ENCODE measurements at regions not wholly inside any gene's neighbourhood (a gene's known extent, or its start where the extent isn't known, plus 50 kb on each side); places are given as distances from the start of the nearest gene placed in this dataset.

DNA sequence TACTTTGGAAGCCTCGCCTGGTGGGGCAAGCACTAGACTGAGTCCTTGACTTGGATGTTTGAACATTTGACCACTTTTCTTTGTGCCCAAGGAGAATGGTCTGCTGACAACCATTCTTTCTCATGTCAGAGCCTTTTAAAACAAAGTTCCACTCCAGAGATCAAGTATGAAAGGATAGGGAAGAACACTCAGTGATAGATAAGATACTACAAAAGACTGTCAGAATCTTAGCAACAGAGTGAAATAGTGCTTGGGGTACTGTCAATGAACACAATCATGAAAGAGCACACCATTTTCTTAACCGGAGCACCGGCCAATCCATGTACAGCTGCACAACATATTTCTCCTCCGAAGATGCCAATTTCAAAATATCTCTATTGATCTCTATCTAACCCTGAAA, 82.8 kb upstream of the ADO start:
- Histone ChIP-seq H3K4me1 (ENCODE audit: control insufficient read depth, insufficient read depth, low read length) (no peaks in the 10 kb centered on the region), H3K27me3 (ENCODE audit: control insufficient read depth, insufficient read depth, low read length) (peaks cover 4% of the 10 kb centered on the region), H3K4me2 (ENCODE audit: low read length) (no peak overlapping the region), H3K4me3 (ENCODE audit: low read length) (no peak overlapping the region), H3K36me3 (ENCODE audit: insufficient read depth, low read length) (no peaks in the 10 kb centered on the region), H3K9ac (ENCODE audit: low read depth, low read length) (no peak overlapping the region), H3K9me3 (replicated peaks; ENCODE audit: low read length) (no peaks in the 10 kb centered on the region)

DNA sequence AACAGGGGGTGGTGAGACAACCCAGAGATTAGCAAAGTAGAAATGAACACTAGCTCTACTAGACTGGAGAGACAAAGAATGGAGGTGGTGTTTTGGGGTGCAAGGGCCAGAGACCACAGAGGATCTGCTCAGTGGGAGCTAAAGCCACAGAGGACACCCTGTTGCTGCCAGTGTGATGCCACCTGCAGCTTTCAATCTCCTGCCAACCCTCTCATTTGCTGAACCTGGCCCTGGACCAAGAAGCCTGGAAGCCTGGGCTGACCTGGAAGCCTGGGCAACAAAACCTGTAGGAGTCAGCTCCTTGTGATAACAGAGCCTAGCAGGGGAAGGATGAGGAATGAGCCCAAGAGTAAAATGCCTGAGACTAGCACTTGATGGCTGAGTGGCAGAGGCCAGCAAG, 81.1 kb upstream of the ADO start:
- Histone ChIP-seq H3K9me3 (replicated peaks; ENCODE audit: low read length) (no peaks in the 10 kb centered on the region), H3K9ac (ENCODE audit: low read depth, low read length) (no peak overlapping the region), H3K4me2 (ENCODE audit: low read length) (no peak overlapping the region), H3K4me1 (ENCODE audit: control insufficient read depth, insufficient read depth, low read length) (no peaks in the 10 kb centered on the region), H3K4me3 (ENCODE audit: low read length) (no peak overlapping the region), H3K27me3 (ENCODE audit: control insufficient read depth, insufficient read depth, low read length) (peaks cover 4% of the 10 kb centered on the region), H3K36me3 (ENCODE audit: insufficient read depth, low read length) (no peaks in the 10 kb centered on the region)

DNA sequence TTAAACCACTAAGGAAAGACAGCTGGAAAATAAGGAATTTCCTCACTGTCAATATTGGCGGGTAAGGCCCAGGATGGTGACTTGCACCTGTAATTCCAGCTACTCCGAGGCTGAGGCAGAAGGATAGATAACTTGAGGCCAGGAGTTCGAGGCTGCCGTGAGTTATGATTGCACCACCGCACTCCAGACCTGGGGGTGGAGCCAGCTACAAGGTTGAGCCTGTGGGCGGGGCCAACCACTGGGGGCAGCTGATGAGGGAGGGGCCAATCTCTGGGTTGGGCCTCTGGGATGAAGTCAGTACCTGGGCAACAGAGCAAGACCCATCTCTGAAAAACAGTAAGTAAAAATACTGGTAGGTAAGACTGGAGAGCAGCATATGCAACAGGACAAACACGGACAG, 80.1 kb upstream of the ADO start:
- H3K4me3 ChIP-seq (ENCODE audit: low read length) = no peak overlapping the region
- H3K9me3 ChIP-seq (replicated peaks; ENCODE audit: low read length) = no peaks in the 10 kb centered on the region
- no peak overlapping the region for H3K9ac ChIP-seq (ENCODE audit: low read depth, low read length)
- no peak overlapping the region for H3K4me2 ChIP-seq (ENCODE audit: low read length)
- H3K27me3 ChIP-seq (ENCODE audit: control insufficient read depth, insufficient read depth, low read length) = peaks cover 2% of the 10 kb centered on the region
- no peaks in the 10 kb centered on the region for H3K36me3 ChIP-seq (ENCODE audit: insufficient read depth, low read length)
- H3K4me1 ChIP-seq (ENCODE audit: control insufficient read depth, insufficient read depth, low read length) = no peaks in the 10 kb centered on the region

DNA sequence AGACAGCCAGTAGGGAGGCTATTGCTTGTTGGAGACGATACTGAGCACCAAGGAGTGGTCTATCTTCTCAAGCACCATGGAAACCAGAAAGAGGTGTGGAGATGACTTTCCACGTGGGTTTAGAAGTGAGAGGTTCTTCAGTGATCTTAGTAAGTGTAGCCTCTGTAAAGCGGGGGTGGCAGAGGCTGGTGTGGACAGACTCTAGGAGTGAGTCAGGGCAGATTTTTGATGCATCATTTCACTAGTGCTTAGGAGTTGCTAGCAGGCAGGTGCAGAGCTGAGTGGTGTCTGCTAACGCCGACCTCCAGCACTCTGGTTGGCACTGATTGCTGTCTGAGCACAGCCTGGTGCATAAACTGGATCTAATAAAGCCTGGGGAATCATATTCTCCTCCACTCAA, 78.4 kb upstream of the ADO start:
- Histone ChIP-seq H3K27me3 (ENCODE audit: control insufficient read depth, insufficient read depth, low read length) (no peaks in the 10 kb centered on the region), H3K4me3 (ENCODE audit: low read length) (no peak overlapping the region), H3K9me3 (replicated peaks; ENCODE audit: low read length) (no peaks in the 10 kb centered on the region), H3K4me2 (ENCODE audit: low read length) (no peak overlapping the region), H3K9ac (ENCODE audit: low read depth, low read length) (no peak overlapping the region), H3K36me3 (ENCODE audit: insufficient read depth, low read length) (no peaks in the 10 kb centered on the region), H3K4me1 (ENCODE audit: control insufficient read depth, insufficient read depth, low read length) (no peaks in the 10 kb centered on the region)

DNA sequence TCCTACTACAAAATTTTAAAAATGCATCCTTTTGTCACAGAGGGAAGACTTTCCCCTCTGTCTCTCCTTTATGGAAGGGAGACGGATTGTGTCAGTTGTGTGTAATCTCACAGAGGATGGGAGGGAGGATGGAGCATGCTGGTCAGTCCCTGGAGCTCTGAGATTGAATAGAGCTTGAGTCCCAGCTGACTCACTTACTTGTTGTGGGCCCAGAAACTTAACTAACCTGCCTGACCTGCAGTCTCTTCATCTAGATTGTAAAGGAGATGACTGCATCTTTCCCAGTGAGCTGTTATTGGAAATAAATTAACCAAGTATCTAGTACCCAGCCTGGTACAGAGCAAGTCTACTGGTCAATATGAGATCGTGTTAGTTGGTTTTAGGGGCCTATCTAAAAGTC, 77.9 kb upstream of the ADO start:
- H3K27me3 ChIP-seq (ENCODE audit: control insufficient read depth, insufficient read depth, low read length) = no peaks in the 10 kb centered on the region
- H3K9me3 ChIP-seq (replicated peaks; ENCODE audit: low read length) = no peaks in the 10 kb centered on the region
- H3K4me3 ChIP-seq (ENCODE audit: low read length) = no peak overlapping the region
- H3K4me2 ChIP-seq (ENCODE audit: low read length) = no peak overlapping the region
- H3K36me3 ChIP-seq (ENCODE audit: insufficient read depth, low read length) = no peaks in the 10 kb centered on the region
- H3K9ac ChIP-seq (ENCODE audit: low read depth, low read length) = no peak overlapping the region
- H3K4me1 ChIP-seq (ENCODE audit: control insufficient read depth, insufficient read depth, low read length) = no peaks in the 10 kb centered on the region

DNA sequence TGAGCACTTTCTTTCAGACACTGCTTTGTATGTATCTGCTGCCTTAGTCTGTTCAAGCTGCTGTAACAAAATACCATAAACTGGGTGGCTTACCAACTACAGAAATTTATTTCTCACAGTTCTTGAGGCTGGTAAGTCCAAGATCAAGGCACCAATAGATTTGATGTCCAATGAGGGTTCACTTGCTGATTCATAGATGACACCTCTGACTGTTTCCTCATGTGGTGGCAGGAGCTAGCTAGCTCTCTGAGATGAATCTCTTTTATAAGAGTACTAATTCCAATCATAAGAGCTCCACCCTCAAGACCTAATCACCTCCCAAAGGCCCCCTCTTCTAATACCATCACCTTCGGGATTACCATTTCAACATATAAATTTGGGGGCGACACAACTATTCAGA, 76.6 kb upstream of the ADO start:
- no peaks in the 10 kb centered on the region for H3K9me3 ChIP-seq (replicated peaks; ENCODE audit: low read length)
- no peak overlapping the region for H3K4me3 ChIP-seq (ENCODE audit: low read length)
- H3K36me3 ChIP-seq (ENCODE audit: insufficient read depth, low read length) = no peaks in the 10 kb centered on the region
- H3K4me1 ChIP-seq (ENCODE audit: control insufficient read depth, insufficient read depth, low read length) = peaks cover 4% of the 10 kb centered on the region
- no peak overlapping the region for H3K4me2 ChIP-seq (ENCODE audit: low read length)
- H3K27me3 ChIP-seq (ENCODE audit: control insufficient read depth, insufficient read depth, low read length) = no peaks in the 10 kb centered on the region
- H3K9ac ChIP-seq (ENCODE audit: low read depth, low read length) = no peak overlapping the region

DNA sequence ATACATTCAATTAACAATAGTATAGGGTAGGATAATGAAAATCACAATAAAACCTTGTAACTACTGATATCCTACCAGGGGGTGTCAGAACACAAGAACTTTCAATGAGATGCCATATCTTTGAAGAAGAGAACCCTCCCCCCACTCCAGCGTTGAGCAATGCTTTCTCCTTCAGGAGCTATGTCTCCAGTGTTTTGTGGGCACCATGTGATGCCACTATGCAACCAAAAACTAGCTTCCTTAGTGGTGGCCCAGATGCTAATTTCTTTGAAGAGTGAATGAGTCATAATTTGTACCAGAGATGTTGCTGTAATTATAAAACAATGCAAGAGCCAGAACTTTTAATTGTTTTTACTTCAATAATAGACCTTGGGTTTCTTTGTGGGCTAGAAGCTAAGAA, 76.0 kb upstream of the ADO start:
- Histone ChIP-seq H3K9me3 (replicated peaks; ENCODE audit: low read length) (no peaks in the 10 kb centered on the region), H3K27me3 (ENCODE audit: control insufficient read depth, insufficient read depth, low read length) (no peaks in the 10 kb centered on the region), H3K4me2 (ENCODE audit: low read length) (no peak overlapping the region)

DNA sequence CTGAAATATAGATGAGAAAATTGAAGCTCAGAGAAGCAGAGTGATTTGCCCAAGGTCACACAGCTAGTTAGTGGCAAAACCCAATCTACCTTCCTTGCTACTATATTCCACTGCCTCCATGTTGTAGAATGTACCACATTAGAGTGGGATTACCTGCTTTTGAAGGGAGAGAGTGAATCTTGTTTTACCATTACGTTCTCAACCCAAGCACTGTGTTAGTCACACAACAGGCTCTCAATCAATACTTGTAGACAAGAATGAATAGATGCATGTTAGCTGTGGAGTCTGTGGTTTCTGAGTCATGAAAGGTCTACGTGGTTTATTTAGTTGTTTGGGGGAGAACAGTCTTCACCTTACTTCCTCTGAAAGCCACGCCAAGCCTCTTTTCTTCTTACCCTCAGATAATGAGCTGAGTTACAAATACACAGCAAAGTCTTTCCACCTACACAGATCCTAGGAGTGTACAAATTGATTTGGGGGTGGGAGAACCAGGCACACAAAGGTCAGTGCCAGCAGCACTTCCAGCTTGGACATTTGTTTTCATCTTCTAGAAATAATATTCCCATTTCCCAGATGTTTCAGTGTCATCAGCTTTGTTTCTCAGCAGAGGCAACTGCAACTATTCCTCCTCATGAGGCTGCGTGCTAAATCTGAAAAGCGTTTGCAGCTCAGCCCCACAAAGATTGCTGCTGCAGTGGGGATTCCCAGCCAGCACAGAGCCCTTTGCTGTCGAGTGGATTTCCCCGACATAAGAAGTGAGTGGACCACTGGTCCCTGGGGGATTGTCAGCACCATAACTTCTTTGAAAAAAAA, 71.5 kb upstream of the ADO start:
- H3K9ac ChIP-seq (ENCODE audit: low read depth, low read length) = no peak overlapping the region
- H3K27me3 ChIP-seq (ENCODE audit: control insufficient read depth, insufficient read depth, low read length) = no peaks in the 10 kb centered on the region
- H3K9me3 ChIP-seq (replicated peaks; ENCODE audit: low read length) = no peaks in the 10 kb centered on the region
- H3K4me1 ChIP-seq (ENCODE audit: control insufficient read depth, insufficient read depth, low read length) = peaks cover 26% of the 10 kb centered on the region
- no peak overlapping the region for H3K4me3 ChIP-seq (ENCODE audit: low read length)
- H3K36me3 ChIP-seq (ENCODE audit: insufficient read depth, low read length) = no peaks in the 10 kb centered on the region
- peak overlapping the region; percentile 22 for H3K4me2 ChIP-seq (ENCODE audit: low read length)

More for the DNA sequence above, 76.0 kb upstream of the ADO start:
- Histone ChIP-seq H3K4me1 (ENCODE audit: control insufficient read depth, insufficient read depth, low read length) (peaks cover 9% of the 10 kb centered on the region), H3K9ac (ENCODE audit: low read depth, low read length) (no peak overlapping the region), H3K36me3 (ENCODE audit: insufficient read depth, low read length) (no peaks in the 10 kb centered on the region), H3K4me3 (ENCODE audit: low read length) (no peak overlapping the region)

DNA sequence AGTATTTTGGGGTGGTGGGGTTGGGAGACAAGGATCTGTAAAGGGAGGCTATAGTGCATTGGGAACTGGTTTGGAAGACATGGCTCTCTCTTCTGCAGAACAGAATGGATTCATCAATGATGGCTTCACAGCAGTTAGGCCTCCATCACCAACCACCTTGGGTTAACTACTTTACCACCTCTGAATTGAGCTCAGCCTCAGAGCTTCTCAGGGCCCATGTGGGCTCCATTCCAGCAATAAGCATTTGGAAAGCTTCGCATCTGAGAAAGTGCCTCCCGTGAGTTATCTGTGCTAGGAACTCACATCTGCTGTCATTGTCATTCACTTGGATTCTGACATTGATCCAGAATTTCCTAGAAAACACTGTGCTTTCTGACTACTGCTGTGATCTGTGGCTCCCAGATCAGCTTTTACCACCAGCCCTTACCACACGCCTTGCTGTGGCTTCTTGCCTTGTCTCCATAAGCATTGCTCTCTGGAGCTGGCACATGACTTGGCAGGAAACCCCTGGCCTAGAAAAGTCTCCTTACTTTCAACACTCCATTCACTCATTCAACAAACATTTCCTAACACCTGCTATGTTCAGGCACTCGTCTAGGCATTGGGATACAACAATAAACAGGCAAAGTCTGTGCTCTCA, 70.7 kb upstream of the ADO start:
- Histone ChIP-seq H3K9me3 (replicated peaks; ENCODE audit: low read length) (no peaks in the 10 kb centered on the region), H3K9ac (ENCODE audit: low read depth, low read length) (no peak overlapping the region), H3K4me3 (ENCODE audit: low read length) (no peak overlapping the region), H3K4me2 (ENCODE audit: low read length) (no peak overlapping the region), H3K36me3 (ENCODE audit: insufficient read depth, low read length) (no peaks in the 10 kb centered on the region), H3K27me3 (ENCODE audit: control insufficient read depth, insufficient read depth, low read length) (no peaks in the 10 kb centered on the region), H3K4me1 (ENCODE audit: control insufficient read depth, insufficient read depth, low read length) (peaks cover 30% of the 10 kb centered on the region)

DNA sequence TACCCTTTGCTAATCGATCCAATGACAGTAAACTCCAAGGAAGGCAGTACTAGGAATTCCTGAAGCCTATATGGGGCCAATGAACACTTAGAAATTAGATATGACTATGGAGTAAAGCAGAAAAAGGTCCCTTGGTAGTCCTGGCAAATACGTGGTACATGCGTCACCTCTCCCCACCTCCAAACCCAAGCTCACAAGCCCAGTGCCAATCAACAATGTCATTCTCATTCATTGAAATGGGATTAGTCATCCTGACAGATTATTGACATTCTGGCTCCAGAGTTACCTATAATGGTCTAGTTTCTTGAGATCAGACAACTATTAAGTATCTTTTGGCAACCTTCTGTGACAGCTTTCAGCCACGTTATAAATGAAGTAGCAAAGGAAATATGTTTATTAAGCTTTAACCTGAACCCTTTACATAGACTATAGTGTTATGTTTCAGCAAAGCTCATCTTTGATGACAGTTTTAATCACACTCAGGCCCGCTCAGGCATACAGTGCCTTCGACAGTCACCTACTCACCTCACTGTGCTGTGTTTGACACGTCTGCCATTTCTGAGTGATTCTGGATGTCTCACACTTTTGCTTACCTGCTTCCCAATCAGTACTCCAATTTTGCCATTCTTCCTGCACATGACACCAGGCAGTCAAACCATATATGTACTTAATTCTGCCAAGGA, 69.6 kb upstream of the ADO start:
- H3K9ac ChIP-seq (ENCODE audit: low read depth, low read length) = no peak overlapping the region
- no peaks in the 10 kb centered on the region for H3K9me3 ChIP-seq (replicated peaks; ENCODE audit: low read length)
- no peak overlapping the region for H3K4me2 ChIP-seq (ENCODE audit: low read length)
- peaks cover 37% of the 10 kb centered on the region for H3K4me1 ChIP-seq (ENCODE audit: control insufficient read depth, insufficient read depth, low read length)
- no peak overlapping the region for H3K4me3 ChIP-seq (ENCODE audit: low read length)
- H3K36me3 ChIP-seq (ENCODE audit: insufficient read depth, low read length) = no peaks in the 10 kb centered on the region
- H3K27me3 ChIP-seq (ENCODE audit: control insufficient read depth, insufficient read depth, low read length) = no peaks in the 10 kb centered on the region

DNA sequence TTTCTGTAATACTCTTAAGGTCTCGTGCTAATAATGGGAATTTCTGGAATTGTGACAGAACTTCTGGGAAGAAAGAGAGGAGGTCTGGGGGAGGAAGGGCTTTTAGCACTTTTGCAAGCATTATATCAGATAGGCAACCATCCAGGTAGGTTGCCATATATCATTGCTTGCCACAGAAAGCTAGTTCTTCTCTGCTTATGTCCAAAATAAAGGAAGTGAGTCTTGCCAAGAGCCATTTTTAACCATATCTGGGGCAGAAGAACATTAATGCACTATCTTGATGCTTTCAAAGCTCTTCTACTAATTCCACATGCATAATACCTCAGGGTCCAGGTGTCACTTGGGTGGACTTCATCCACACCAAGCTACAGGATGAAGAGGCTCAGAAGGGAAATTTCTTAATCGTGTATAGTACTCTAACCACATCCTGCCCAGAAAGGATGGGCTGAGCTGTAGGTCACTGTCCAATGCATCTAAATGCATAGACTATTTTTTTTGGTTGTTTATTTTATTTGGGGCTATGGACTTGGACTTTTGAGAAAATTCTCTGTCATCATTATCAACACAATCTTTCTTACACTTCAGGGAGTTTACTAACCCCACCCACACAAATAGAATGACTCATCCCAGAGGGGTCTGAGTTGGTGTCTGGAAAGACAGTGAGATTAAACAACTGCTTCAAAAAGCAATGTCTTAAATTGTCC, 68.9 kb upstream of the ADO start:
- Histone ChIP-seq H3K9ac (ENCODE audit: low read depth, low read length) (no peak overlapping the region), H3K27me3 (ENCODE audit: control insufficient read depth, insufficient read depth, low read length) (no peaks in the 10 kb centered on the region), H3K9me3 (replicated peaks; ENCODE audit: low read length) (no peaks in the 10 kb centered on the region), H3K36me3 (ENCODE audit: insufficient read depth, low read length) (no peaks in the 10 kb centered on the region), H3K4me3 (ENCODE audit: low read length) (no peak overlapping the region), H3K4me1 (ENCODE audit: control insufficient read depth, insufficient read depth, low read length) (peaks cover 37% of the 10 kb centered on the region), H3K4me2 (ENCODE audit: low read length) (no peak overlapping the region)

All from skeletal muscle satellite cell (primary cell).